CD4-positive, alpha-beta T cell (primary cell): ENCODE measurements at regions not wholly inside any gene's neighbourhood (a gene's known extent, or its start where the extent isn't known, plus 50 kb on each side); places are given as distances from the start of the nearest gene placed in this dataset.

Source experiments
- ATAC-seq: fragments of 200-7000 bp; cut with Tn5 transposase; one replicate; pipeline ENCODE4 v1.10.0; 2022; ENCODE audit warnings: mild to moderate bottlenecking; ENCODE audit not compliant: poor library complexity
- CTCF ChIA-PET: fragments of 350-600 bp; sonication (Branson Sonifier 250); formaldehyde crosslinking; loops from one replicate; lab custom pipeline; 2021; ENCODE audit warnings: antibody characterized with exemption, inconsistent platforms; lab: Charles Lee
- POLR2A ChIA-PET: fragments of 350-600 bp; sonication (Branson Sonifier 250); formaldehyde crosslinking; loops from one replicate; lab custom pipeline; 2021; ENCODE audit warnings: antibody characterized with exemption, inconsistent platforms; lab: Charles Lee
- DNase-seq, 14 experiments: peaks; one replicate each; pipeline ENCODE4 v3.0.0-alpha.2; 2013 to 2020; ENCODE audit warnings: mixed read lengths in 2 of 14
- H3K27ac ChIP-seq, 2 donors: one replicate each; pipeline versions ENCODE4 v1.5.1 to v1.7.0; 2013; ENCODE audit warnings: low read length in 2 of 2, low read depth in 1 of 2, mild to moderate bottlenecking in 1 of 2
- H3K27me3 ChIP-seq, 2 experiments: 1 replicate in 1 of 2; 2 replicates in 1 of 2; pipeline versions ENCODE4 v1.6.1 to v1.7.0; 2013; ENCODE audit warnings: low read length in 2 of 2, control low read depth in 1 of 2, mild to moderate bottlenecking in 1 of 2, moderate library complexity in 1 of 2; ENCODE audit not compliant: insufficient read depth in 2 of 2, control insufficient read depth in 1 of 2
- H3K36me3 ChIP-seq: one replicate; pipeline ENCODE4 v1.6.1; 2013; ENCODE audit warnings: low read length, control low read depth; ENCODE audit not compliant: insufficient read depth
- H3K4me1 ChIP-seq: one replicate; pipeline ENCODE4 v1.6.1; 2013; ENCODE audit warnings: low read length, control low read depth; ENCODE audit not compliant: insufficient read depth
- H3K4me3 ChIP-seq: one replicate; pipeline ENCODE4 v1.5.1; 2013; ENCODE audit warnings: mild to moderate bottlenecking, low read length, moderate library complexity
- H3K9me3 ChIP-seq, 2 experiments: 1 replicate in 1 of 2; 2 replicates in 1 of 2; pipeline versions ENCODE4 v1.6.1 to v1.7.0; 2013; ENCODE audit warnings: low read length in 2 of 2, mild to moderate bottlenecking in 2 of 2, control low read depth in 1 of 2, moderate library complexity in 1 of 2; ENCODE audit not compliant: control insufficient read depth in 1 of 2, insufficient read depth in 1 of 2
- H3K27ac Mint-ChIP-seq: one replicate; pipeline ENCODE4 v1.8.0; 2020; ENCODE audit warnings: mixed read lengths
- H3K27me3 Mint-ChIP-seq: one replicate; pipeline ENCODE4 v1.8.0; 2021; ENCODE audit warnings: mixed read lengths
- H3K36me3 Mint-ChIP-seq: one replicate; pipeline ENCODE4 v1.8.0; 2021; ENCODE audit warnings: low read depth, mixed read lengths
- H3K4me1 Mint-ChIP-seq: one replicate; pipeline ENCODE4 v1.8.0; 2021; ENCODE audit warnings: low read depth, mixed read lengths
- H3K4me3 Mint-ChIP-seq: one replicate; pipeline ENCODE4 v1.8.0; 2020; ENCODE audit warnings: mild to moderate bottlenecking, mixed read lengths
- H3K9me3 Mint-ChIP-seq: one replicate; pipeline ENCODE4 v1.8.0; 2020; ENCODE audit warnings: mixed read lengths
- intact Hi-C, 2 experiments: fragments of 100-400 bp; cut with DNase I in 1 of 2; cut with micrococcal nuclease in 1 of 2; formaldehyde crosslinking; loops; one replicate each; pipeline versions ENCODE4 v1.15.1 to v1.9.0; 2023 to 2025; cut with DNase I, micrococcal nuclease
- TF ChIP-seq, protein P1 (sequence below): fragments of 200-600 bp; IDR thresholded peaks from one replicate; pipeline ENCODE4 v1.8.0; 2022; ENCODE audit warnings: antibody characterized with exemption, mild to moderate bottlenecking

DNA sequence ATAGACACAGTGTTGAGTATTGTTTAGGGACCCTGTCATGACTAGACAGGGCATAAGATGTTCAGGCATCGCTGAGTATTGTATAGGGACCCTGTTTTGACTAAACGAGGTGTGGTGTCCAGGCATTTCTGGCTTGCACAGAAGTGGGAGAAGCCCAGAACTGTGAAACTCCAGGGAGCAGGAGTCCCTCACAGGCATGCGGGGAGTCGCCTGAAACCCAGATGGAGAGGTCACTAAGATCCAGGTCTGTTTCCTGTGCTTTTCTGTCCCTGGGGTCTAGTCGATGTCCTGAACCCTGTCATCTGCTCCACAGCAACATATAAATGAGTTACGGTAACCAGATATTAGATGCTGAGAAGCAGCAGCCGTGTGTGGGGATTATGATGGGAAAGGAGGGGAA is 469.0 kb upstream of the SALL3 start:
- H3K4me1 Mint-ChIP-seq, result no peaks in the 10 kb centered on the region
- CTCF ChIA-PET, result no interaction called here
- TF ChIP-seq, protein P1, sequence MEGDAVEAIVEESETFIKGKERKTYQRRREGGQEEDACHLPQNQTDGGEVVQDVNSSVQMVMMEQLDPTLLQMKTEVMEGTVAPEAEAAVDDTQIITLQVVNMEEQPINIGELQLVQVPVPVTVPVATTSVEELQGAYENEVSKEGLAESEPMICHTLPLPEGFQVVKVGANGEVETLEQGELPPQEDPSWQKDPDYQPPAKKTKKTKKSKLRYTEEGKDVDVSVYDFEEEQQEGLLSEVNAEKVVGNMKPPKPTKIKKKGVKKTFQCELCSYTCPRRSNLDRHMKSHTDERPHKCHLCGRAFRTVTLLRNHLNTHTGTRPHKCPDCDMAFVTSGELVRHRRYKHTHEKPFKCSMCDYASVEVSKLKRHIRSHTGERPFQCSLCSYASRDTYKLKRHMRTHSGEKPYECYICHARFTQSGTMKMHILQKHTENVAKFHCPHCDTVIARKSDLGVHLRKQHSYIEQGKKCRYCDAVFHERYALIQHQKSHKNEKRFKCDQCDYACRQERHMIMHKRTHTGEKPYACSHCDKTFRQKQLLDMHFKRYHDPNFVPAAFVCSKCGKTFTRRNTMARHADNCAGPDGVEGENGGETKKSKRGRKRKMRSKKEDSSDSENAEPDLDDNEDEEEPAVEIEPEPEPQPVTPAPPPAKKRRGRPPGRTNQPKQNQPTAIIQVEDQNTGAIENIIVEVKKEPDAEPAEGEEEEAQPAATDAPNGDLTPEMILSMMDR, result no peak
- Histone ChIP-seq H3K27ac (no peak overlapping the region), H3K36me3 (no peaks in the 10 kb centered on the region), H3K9me3 (peaks cover 0 to 39% of the 10 kb centered on the region in 2 experiments), H3K4me1 (no peaks in the 10 kb centered on the region), H3K4me3 (no peak overlapping the region), H3K27me3 (no peaks in the 10 kb centered on the region)
- intact Hi-C loops, result no loop called here
- POLR2A ChIA-PET, result no interaction called here
- DNase-seq (no peak), ATAC-seq (no peak)
- no peak overlapping the region for H3K4me3 Mint-ChIP-seq
- no peaks in the 10 kb centered on the region for H3K9me3 Mint-ChIP-seq
- H3K27me3 Mint-ChIP-seq, result no peaks in the 10 kb centered on the region
- H3K36me3 Mint-ChIP-seq, result no peaks in the 10 kb centered on the region
- H3K27ac Mint-ChIP-seq, result no peak overlapping the region

DNA sequence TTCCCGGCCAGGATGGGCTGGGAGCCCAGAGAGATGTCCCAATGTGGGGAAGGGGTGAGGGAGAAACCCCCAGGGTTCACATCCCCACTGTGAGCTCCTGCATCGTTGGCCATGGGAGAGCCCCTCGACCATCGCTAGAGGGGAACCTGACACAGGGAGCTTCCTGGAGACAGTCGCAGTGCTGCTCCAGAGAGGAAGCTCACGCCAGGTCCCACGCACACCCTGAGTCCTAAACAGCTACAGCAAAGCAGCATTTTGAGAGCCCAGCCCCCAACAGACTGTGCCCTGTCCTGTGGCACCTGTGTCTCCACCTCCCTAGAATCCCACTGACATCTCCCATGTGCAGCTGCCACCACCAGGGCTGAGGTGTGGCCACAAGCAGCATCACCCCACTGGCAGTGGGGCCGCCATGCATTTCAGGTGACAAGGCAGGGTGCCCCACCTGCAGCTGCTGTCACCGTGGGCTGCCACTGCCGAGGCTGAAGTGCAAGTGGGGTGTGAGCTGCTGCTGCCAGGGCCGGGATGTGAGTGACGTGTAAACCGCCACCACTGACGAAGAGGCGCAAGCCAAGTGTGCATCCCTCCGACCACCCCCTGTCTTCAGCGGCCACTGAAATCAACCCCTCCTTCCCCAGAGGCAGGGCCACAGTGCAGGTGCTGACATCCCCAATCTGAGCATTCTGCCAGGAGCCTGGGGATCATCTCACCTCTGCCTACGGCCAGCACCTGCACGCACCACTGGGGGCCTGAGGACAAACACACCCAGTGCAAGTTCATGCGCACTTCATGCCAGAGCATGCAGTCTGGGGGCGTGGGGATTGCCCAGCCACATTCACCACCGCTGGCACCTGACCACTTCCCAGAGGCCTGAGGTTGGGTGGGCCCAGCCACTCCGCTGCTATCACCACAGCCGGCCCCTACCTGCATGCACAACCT is 467.7 kb upstream of the SALL3 start:
- ChIA-PET CTCF (no interaction called here), POLR2A (no interaction called here)
- no peak overlapping the region for H3K27ac ChIP-seq
- H3K4me1 ChIP-seq, result no peaks in the 10 kb centered on the region
- no peaks in the 10 kb centered on the region for H3K36me3 Mint-ChIP-seq
- H3K4me1 Mint-ChIP-seq, result no peaks in the 10 kb centered on the region
- DNase-seq, result no peak
- H3K36me3 ChIP-seq, result no peaks in the 10 kb centered on the region
- peaks cover 0 to 29% of the 10 kb centered on the region in 2 experiments for H3K9me3 ChIP-seq
- TF ChIP-seq, protein P1, result no peak
- intact Hi-C loops, result no loop called here
- H3K27ac Mint-ChIP-seq, result no peak overlapping the region
- H3K4me3 ChIP-seq, result no peak overlapping the region
- no peaks in the 10 kb centered on the region for H3K9me3 Mint-ChIP-seq
- no peak for ATAC-seq
- H3K4me3 Mint-ChIP-seq, result no peak overlapping the region
- H3K27me3 ChIP-seq, result no peaks in the 10 kb centered on the region
- H3K27me3 Mint-ChIP-seq, result peaks cover 5% of the 10 kb centered on the region

DNA sequence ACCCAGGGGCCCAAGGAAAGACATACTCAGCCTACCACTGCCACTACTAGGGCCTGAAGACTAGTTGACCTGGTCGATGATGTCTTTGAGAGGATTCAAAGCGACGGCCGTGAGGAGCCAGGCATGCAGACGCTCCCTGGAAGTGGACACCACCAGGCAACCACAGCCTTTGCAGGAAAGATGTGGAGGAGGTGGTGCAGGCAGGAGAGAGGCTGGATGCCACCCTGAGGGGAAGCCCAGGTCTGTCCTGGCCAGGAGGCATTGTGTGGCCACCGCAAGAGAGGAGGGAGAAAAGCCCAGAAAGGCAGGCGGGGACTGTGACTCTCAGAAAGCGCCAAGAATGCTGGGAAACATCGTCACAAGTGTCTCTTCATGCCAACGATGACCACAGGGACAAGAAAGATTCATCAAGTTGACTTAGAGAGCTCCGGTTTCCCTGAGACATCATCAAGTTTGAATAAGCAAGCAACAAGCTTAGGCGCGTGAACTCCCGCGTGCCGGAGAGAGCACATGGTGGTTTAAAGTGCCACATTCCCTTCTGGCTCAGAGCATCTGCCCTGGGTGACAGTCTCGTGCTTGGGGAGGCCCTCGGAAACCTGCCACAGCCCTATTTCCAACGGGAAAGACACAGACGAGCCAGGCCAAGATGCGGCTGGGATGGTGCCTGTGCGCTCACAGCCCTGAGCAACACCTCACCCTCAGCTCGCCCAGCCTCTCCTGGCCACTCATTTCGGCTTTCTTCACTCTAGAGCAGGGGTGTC is 464.5 kb upstream of the SALL3 start:
- Mint-ChIP-seq H3K27ac (no peak overlapping the region), H3K27me3 (peaks cover 5% of the 10 kb centered on the region), H3K36me3 (no peaks in the 10 kb centered on the region), H3K4me1 (no peaks in the 10 kb centered on the region), H3K9me3 (no peaks in the 10 kb centered on the region), H3K4me3 (no peak overlapping the region)
- Histone ChIP-seq H3K4me1 (no peaks in the 10 kb centered on the region), H3K36me3 (no peaks in the 10 kb centered on the region), H3K9me3 (peaks cover 0 to 42% of the 10 kb centered on the region in 2 experiments), H3K4me3 (no peak overlapping the region), H3K27ac (no peak overlapping the region), H3K27me3 (no peaks in the 10 kb centered on the region)
- CTCF ChIA-PET, result no interaction called here
- ATAC-seq, result no peak
- no peak for DNase-seq
- TF ChIP-seq, protein P1, result no peak
- intact Hi-C loops, result no loop called here
- POLR2A ChIA-PET, result no interaction called here
